A673 (cell line): ENCODE measurements at regions not wholly inside any gene's neighbourhood (a gene's known extent, or its start where the extent isn't known, plus 50 kb on each side); places are given as distances from the start of the nearest gene placed in this dataset.

Experiments
- BruUV-seq: library from RNA; stranded (reverse); fragments of 400-500 nt; replicated peaks from 2 replicates; lab custom pipeline; 2021; lab: Mats Ljungman, UMichigan
- CTCF ChIA-PET: fragments of 300-600 bp; sonication (Branson Sonifier 250); formaldehyde crosslinking; loops from one replicate; lab custom pipeline; 2022; ENCODE audit warnings: antibody characterized with exemption; lab: Charles Lee
- POLR2A ChIA-PET: fragments of 300-600 bp; sonication (Branson Sonifier 250); formaldehyde crosslinking; loops from one replicate; lab custom pipeline; 2022; ENCODE audit warnings: antibody characterized with exemption; ENCODE audit not compliant: low non-redundant PET; lab: Charles Lee
- DNase-seq: peaks from one replicate; pipeline ENCODE4 v3.0.0-alpha.2; 2015; ENCODE audit warnings: low spot score
- H3K27ac ChIP-seq: fragments of 200-600 bp; sonication (generic); 2 replicates; pipeline ENCODE4 v1.5.1; 2016; ENCODE audit warnings: mixed run types, low read depth, mild to moderate bottlenecking, mixed read lengths, antibody characterized with exemption, low read length; ENCODE audit not compliant: poor library complexity, severe bottlenecking
- H3K27me3 ChIP-seq: fragments of 200-600 bp; sonication (generic); replicated peaks from 2 replicates; pipeline ENCODE4 v1.6.1; 2017; ENCODE audit warnings: mixed run types, low read depth, mild to moderate bottlenecking, mixed read lengths, antibody characterized with exemption, low read length; ENCODE audit not compliant: insufficient read depth, poor library complexity
- H3K36me3 ChIP-seq: fragments of 200-600 bp; sonication (generic); 2 replicates; pipeline ENCODE4 v1.6.1; 2016; ENCODE audit warnings: mixed run types, mild to moderate bottlenecking, mixed read lengths, antibody characterized with exemption, low read length; ENCODE audit not compliant: insufficient read depth, poor library complexity, severe bottlenecking
- H3K4me1 ChIP-seq: fragments of 200-600 bp; sonication (generic); 2 replicates; pipeline ENCODE4 v1.6.1; 2017; ENCODE audit warnings: mixed run types, mild to moderate bottlenecking, mixed read lengths, antibody characterized with exemption, low read length; ENCODE audit not compliant: insufficient read depth, poor library complexity, severe bottlenecking
- H3K4me3 ChIP-seq: fragments of 200-600 bp; sonication (generic); 2 replicates; pipeline ENCODE4 v1.5.1; 2016; ENCODE audit warnings: low read depth, mixed run types, mild to moderate bottlenecking, mixed read lengths, low read length; ENCODE audit not compliant: poor library complexity, severe bottlenecking
- H3K9me3 ChIP-seq: fragments of 200-600 bp; sonication (generic); 2 replicates; pipeline ENCODE4 v1.6.1; 2016; ENCODE audit warnings: mixed run types, low read depth, mild to moderate bottlenecking, mixed read lengths, antibody characterized with exemption, low read length; ENCODE audit not compliant: poor library complexity, severe bottlenecking
- CTCF ChIP-seq: fragments of 300-800, 200-600 bp; sonication (generic); conservative IDR thresholded peaks from 2 replicates; pipeline ENCODE4 v1.5.1; 2017; ENCODE audit warnings: low read depth, mild to moderate bottlenecking, antibody characterized with exemption, low read length, moderate library complexity, mixed read lengths
- EZH2 ChIP-seq: fragments of 200-600 bp; sonication (generic); IDR thresholded peaks from 2 replicates; pipeline ENCODE4 v1.6.1; 2017; ENCODE audit warnings: borderline replicate concordance, low read depth, mild to moderate bottlenecking, mixed read lengths, antibody characterized with exemption, low read length; ENCODE audit not compliant: poor library complexity, severe bottlenecking
- intact Hi-C: fragments of 100-400 bp; cut with micrococcal nuclease; formaldehyde crosslinking; loops from one replicate; pipeline ENCODE4 v1.10.0; 2022; ENCODE audit not compliant: unreplicated experiment

DNA sequence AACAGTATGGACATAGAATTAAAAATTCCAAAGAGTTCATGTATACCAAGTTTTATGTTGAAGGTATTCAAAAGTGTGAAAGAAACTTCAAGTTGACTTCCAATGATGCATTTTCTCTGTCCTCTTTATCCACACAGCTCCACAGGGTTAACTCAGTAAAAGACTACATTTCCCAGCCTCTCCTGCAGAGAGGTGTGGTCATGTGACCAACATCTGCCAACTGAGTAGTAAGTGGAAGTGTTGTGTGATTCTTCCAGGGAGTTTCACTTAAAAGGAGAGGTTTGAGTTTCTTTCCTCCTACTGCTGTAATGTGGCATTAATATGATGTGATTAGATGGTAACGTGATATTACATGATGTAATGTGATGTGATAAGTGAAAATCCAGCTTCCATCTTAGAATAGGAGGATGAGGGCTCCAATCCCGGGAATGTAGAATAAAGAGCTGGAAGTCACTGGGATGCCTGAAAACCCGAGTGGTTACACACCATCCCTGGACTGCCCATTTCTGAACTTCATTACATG, 280.6 kb downstream of the ARRDC4 start:
- POLR2A ChIA-PET: no interaction called here
- TF ChIP-seq EZH2 (no peak), CTCF (no peak)
- DNase-seq: no peak
- H3K9me3 ChIP-seq: no peaks in the 10 kb centered on the region
- peaks cover 3% of the 10 kb centered on the region for H3K27me3 ChIP-seq
- H3K4me3 ChIP-seq: no peak overlapping the region
- no peaks in the 10 kb centered on the region for H3K36me3 ChIP-seq
- H3K27ac ChIP-seq: no peak overlapping the region
- H3K4me1 ChIP-seq: no peaks in the 10 kb centered on the region
- CTCF ChIA-PET: no interaction called here
- no TSS peak for BruUV-seq
- intact Hi-C loops: no loop called here

GRCh38 chr15:98257290-98257689, 296.8 kb downstream of the ARRDC4 start:
- no peak for DNase-seq
- Histone ChIP-seq H3K27ac (no peak overlapping the region), H3K9me3 (peaks cover 12% of the 10 kb centered on the region), H3K27me3 (no peaks in the 10 kb centered on the region), H3K36me3 (no peaks in the 10 kb centered on the region), H3K4me1 (no peaks in the 10 kb centered on the region), H3K4me3 (no peak overlapping the region)
- CTCF ChIA-PET: no interaction called here
- BruUV-seq: no TSS peak
- POLR2A ChIA-PET: no interaction called here
- intact Hi-C loops: no loop called here
- TF ChIP-seq EZH2: no peak
- no peak for TF ChIP-seq CTCF

DNA sequence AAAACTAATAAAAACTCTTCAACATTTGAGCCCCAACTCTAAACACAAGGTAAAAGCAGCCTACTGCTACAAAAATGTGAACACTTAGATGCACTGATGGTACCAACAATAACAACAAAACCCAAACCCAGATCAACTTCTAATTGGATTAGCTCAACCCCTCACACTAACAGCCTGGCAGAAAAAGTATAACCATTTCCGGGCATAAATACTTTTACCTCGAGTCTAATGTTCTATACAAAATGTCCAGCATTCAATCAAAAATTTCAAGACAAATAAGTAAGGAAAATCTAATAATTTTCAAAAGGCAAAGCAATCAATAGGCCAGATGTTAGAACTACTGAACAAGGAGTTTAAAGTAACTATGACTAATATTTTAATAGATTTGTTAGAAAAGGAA, 303.3 kb downstream of the ARRDC4 start:
- intact Hi-C loops: no loop called here
- no peak overlapping the region for H3K27ac ChIP-seq
- H3K27me3 ChIP-seq: no peaks in the 10 kb centered on the region
- no TSS peak for BruUV-seq
- peaks cover 9% of the 10 kb centered on the region for H3K9me3 ChIP-seq
- no peak for DNase-seq
- H3K4me3 ChIP-seq: no peak overlapping the region
- no peak for TF ChIP-seq EZH2
- no peak for TF ChIP-seq CTCF
- H3K4me1 ChIP-seq: no peaks in the 10 kb centered on the region
- ChIA-PET POLR2A (no interaction called here), CTCF (interaction anchor here (0.7 kb wide), 1 partner anchor 12 kb away, joined by 3 read pairs; no protein-coding TSS in a partner anchor)
- H3K36me3 ChIP-seq: no peaks in the 10 kb centered on the region
